Vagina (tissue), 2 donors: ENCODE measurements at regions not wholly inside any gene's neighbourhood (a gene's known extent, or its start where the extent isn't known, plus 50 kb on each side); places are given as distances from the start of the nearest gene placed in this dataset.

Experiments used
- CTCF ChIP-seq, 3 experiments: fragments of 450-650 bp in 2 of 3; fragments of 200-600 bp in 1 of 3; sonication (generic) in 1 of 3; IDR thresholded peaks; one replicate each; pipeline ENCODE4 v1.5.1; 2017 to 2019; ENCODE audit warnings: antibody characterized with exemption in 3 of 3, mild to moderate bottlenecking in 2 of 3, moderate library complexity in 2 of 3
- POLR2A ChIP-seq, 2 donors: fragments of 450-650 bp; IDR thresholded peaks; one replicate each; pipeline ENCODE4 v1.6.1; 2017; ENCODE audit warnings: antibody characterized with exemption in 2 of 2, mild to moderate bottlenecking in 2 of 2, moderate library complexity in 2 of 2

DNA sequence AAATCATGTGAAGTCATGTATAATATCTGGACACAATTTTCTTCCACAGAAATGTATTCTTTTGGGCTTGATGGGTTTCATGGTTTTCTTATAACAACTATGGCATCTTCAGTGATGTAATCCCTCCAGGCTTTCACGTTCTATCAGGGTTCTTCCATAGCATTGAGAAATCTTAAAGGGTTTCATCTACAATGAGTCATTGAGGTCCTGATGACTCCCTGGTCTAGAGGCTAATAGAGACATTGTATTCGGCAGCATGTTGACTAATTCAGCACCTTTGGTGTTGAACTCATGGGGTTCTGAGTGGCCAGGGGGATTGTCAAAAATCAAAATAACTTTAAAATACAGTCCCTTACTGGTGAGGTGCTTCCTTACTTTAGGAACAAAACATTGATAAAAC lies 614.0 kb upstream of the CRIM1 start:
- no peak for TF ChIP-seq CTCF (IDR thresholded peaks at IDR 0.05)
- TF ChIP-seq POLR2A (IDR thresholded peaks at IDR 0.05), result no peak
